ENCODE measurements at regions not wholly inside any gene's neighbourhood (a gene's known extent, or its start where the extent isn't known, plus 50 kb on each side); places are given as distances from the start of the nearest gene placed in this dataset.

GRCh38 chr5:97266076-97266475 is 83.0 kb upstream of the RIOK2 start:
- H2BK12ac ChIP-seq (ENCODE audit: low read length): no peak overlapping the region
- H2BK5ac ChIP-seq (ENCODE audit: low read depth, low read length, poor library complexity): no peak overlapping the region
- no peaks in the 10 kb centered on the region for H3K79me2 ChIP-seq (ENCODE audit: control insufficient read depth, insufficient read depth, low read length, poor library complexity)
- no peak overlapping the region for H2BK120ac ChIP-seq (ENCODE audit: insufficient read depth, low read length, poor library complexity)
- H3K79me1 ChIP-seq (ENCODE audit: low read length): no peaks in the 10 kb centered on the region
- no peak overlapping the region for H4K12ac ChIP-seq (ENCODE audit: low read depth, low read length)
- H3K9ac ChIP-seq (ENCODE audit: low read length): no peak overlapping the region
- H2AK5ac ChIP-seq (ENCODE audit: low read length): no peak overlapping the region
- no peak overlapping the region for H3K14ac ChIP-seq (ENCODE audit: low read length)
- no peaks in the 10 kb centered on the region for H3K4me1 ChIP-seq (ENCODE audit: control insufficient read depth in 1 of 2, insufficient read depth in 2 of 2, low read length in 2 of 2)
- no peak overlapping the region for H3K4me2 ChIP-seq (ENCODE audit: low read length)
- no peaks in the 10 kb centered on the region for H3K36me3 ChIP-seq (ENCODE audit: control insufficient read depth in 1 of 2, insufficient read depth in 2 of 2, low read length in 2 of 2)
- H3K27ac ChIP-seq (ENCODE audit: low read depth, low read length): no peak overlapping the region
- no peak overlapping the region for H3K18ac ChIP-seq (ENCODE audit: low read length)
- no peak for DNase-seq
- no peaks in the 10 kb centered on the region for H3K27me3 ChIP-seq (ENCODE audit: insufficient read depth, low read length)
- no peak overlapping the region for H3K23ac ChIP-seq (ENCODE audit: low read length)
- no peak overlapping the region for H4K8ac ChIP-seq (ENCODE audit: low read depth, low read length)
- no peak overlapping the region for H4K91ac ChIP-seq (ENCODE audit: low read depth, low read length)
- H3K4ac ChIP-seq (ENCODE audit: low read depth, low read length): no peak overlapping the region
- H2AFZ ChIP-seq (ENCODE audit: insufficient read depth, low read length, poor library complexity): no peak overlapping the region
- H3K9me3 ChIP-seq (ENCODE audit: insufficient read depth, low read depth, low read length): no peaks in the 10 kb centered on the region
- H3K4me3 ChIP-seq (ENCODE audit: low read depth, low read length): no peak overlapping the region

- Histone ChIP-seq H3K4me2 (ENCODE audit: low read length) (no peak overlapping the region), H2BK120ac (ENCODE audit: insufficient read depth, low read length, poor library complexity) (no peak overlapping the region), H3K27me3 (ENCODE audit: insufficient read depth, low read length) (no peaks in the 10 kb centered on the region), H3K23ac (ENCODE audit: low read length) (no peak overlapping the region), H3K4me1 (ENCODE audit: control insufficient read depth in 1 of 2, insufficient read depth in 2 of 2, low read length in 2 of 2) (no peaks in the 10 kb centered on the region), H3K9me3 (ENCODE audit: insufficient read depth, low read depth, low read length) (no peaks in the 10 kb centered on the region), H3K79me2 (ENCODE audit: control insufficient read depth, insufficient read depth, low read length, poor library complexity) (no peaks in the 10 kb centered on the region), H3K27ac (ENCODE audit: low read depth, low read length) (no peak overlapping the region), H3K9ac (ENCODE audit: low read length) (no peak overlapping the region), H4K8ac (ENCODE audit: low read depth, low read length) (no peak overlapping the region), H2AK5ac (ENCODE audit: low read length) (no peak overlapping the region), H2BK12ac (ENCODE audit: low read length) (no peak overlapping the region), H3K14ac (ENCODE audit: low read length) (no peak overlapping the region), H3K4me3 (ENCODE audit: low read depth, low read length) (no peak overlapping the region), H4K91ac (ENCODE audit: low read depth, low read length) (no peak overlapping the region), H3K79me1 (ENCODE audit: low read length) (no peaks in the 10 kb centered on the region), H3K4ac (ENCODE audit: low read depth, low read length) (no peak overlapping the region), H2AFZ (ENCODE audit: insufficient read depth, low read length, poor library complexity) (no peak overlapping the region), H3K18ac (ENCODE audit: low read length) (no peak overlapping the region), H3K36me3 (ENCODE audit: control insufficient read depth in 1 of 2, insufficient read depth in 2 of 2, low read length in 2 of 2) (no peaks in the 10 kb centered on the region), H2BK5ac (ENCODE audit: low read depth, low read length, poor library complexity) (no peak overlapping the region), H4K12ac (ENCODE audit: low read depth, low read length) (no peak overlapping the region)
- no CpG with 5 or more reads among the region's 5 CpGs for WGBS (ENCODE audit: extremely low coverage, insufficient coverage, insufficient read length)
- DNase-seq: no peak
Observed at GRCh38 chr5:97266576-97266975, 83.5 kb upstream of the RIOK2 start.

- no peaks in the 10 kb centered on the region for H3K79me1 ChIP-seq (ENCODE audit: low read length)
- H3K23ac ChIP-seq (ENCODE audit: low read length): no peak overlapping the region
- H3K4me2 ChIP-seq (ENCODE audit: low read length): no peak overlapping the region
- no peak overlapping the region for H3K4me3 ChIP-seq (ENCODE audit: low read depth, low read length)
- no peak overlapping the region for H3K9ac ChIP-seq (ENCODE audit: low read length)
- no peak overlapping the region for H2BK5ac ChIP-seq (ENCODE audit: low read depth, low read length, poor library complexity)
- no peak overlapping the region for H2BK120ac ChIP-seq (ENCODE audit: insufficient read depth, low read length, poor library complexity)
- no peak overlapping the region for H3K4ac ChIP-seq (ENCODE audit: low read depth, low read length)
- H4K8ac ChIP-seq (ENCODE audit: low read depth, low read length): no peak overlapping the region
- no peak overlapping the region for H3K14ac ChIP-seq (ENCODE audit: low read length)
- H2AFZ ChIP-seq (ENCODE audit: insufficient read depth, low read length, poor library complexity): no peak overlapping the region
- no peaks in the 10 kb centered on the region for H3K36me3 ChIP-seq (ENCODE audit: control insufficient read depth in 1 of 2, insufficient read depth in 2 of 2, low read length in 2 of 2)
- no peaks in the 10 kb centered on the region for H3K27me3 ChIP-seq (ENCODE audit: insufficient read depth, low read length)
- no peaks in the 10 kb centered on the region for H3K4me1 ChIP-seq (ENCODE audit: control insufficient read depth in 1 of 2, insufficient read depth in 2 of 2, low read length in 2 of 2)
- H3K18ac ChIP-seq (ENCODE audit: low read length): no peak overlapping the region
- WGBS (ENCODE audit: extremely low coverage, insufficient coverage, insufficient read length): no CpG with 5 or more reads among the region's 3 CpGs
- no peak for DNase-seq
- no peaks in the 10 kb centered on the region for H3K9me3 ChIP-seq (ENCODE audit: insufficient read depth, low read depth, low read length)
- no peak overlapping the region for H4K91ac ChIP-seq (ENCODE audit: low read depth, low read length)
- H2AK5ac ChIP-seq (ENCODE audit: low read length): no peak overlapping the region
- H4K12ac ChIP-seq (ENCODE audit: low read depth, low read length): no peak overlapping the region
- H3K79me2 ChIP-seq (ENCODE audit: control insufficient read depth, insufficient read depth, low read length, poor library complexity): no peaks in the 10 kb centered on the region
- no peak overlapping the region for H2BK12ac ChIP-seq (ENCODE audit: low read length)
- no peak overlapping the region for H3K27ac ChIP-seq (ENCODE audit: low read depth, low read length)
Observed at GRCh38 chr5:97267767-97268166, 84.7 kb upstream of the RIOK2 start.

GRCh38 chr5:97276474-97277120 is 93.5 kb upstream of the RIOK2 start:
- DNase-seq: no peak
- Histone ChIP-seq H3K36me3 (ENCODE audit: control insufficient read depth in 1 of 2, insufficient read depth in 2 of 2, low read length in 2 of 2) (no peaks in the 10 kb centered on the region), H4K12ac (ENCODE audit: low read depth, low read length) (no peak overlapping the region), H3K9ac (ENCODE audit: low read length) (no peak overlapping the region), H4K8ac (ENCODE audit: low read depth, low read length) (no peak overlapping the region), H3K79me2 (ENCODE audit: control insufficient read depth, insufficient read depth, low read length, poor library complexity) (no peaks in the 10 kb centered on the region), H3K4ac (ENCODE audit: low read depth, low read length) (no peak overlapping the region), H3K27ac (ENCODE audit: low read depth, low read length) (no peak overlapping the region), H2AFZ (ENCODE audit: insufficient read depth, low read length, poor library complexity) (no peak overlapping the region), H2BK5ac (ENCODE audit: low read depth, low read length, poor library complexity) (no peak overlapping the region), H3K23ac (ENCODE audit: low read length) (no peak overlapping the region), H3K18ac (ENCODE audit: low read length) (no peak overlapping the region), H4K91ac (ENCODE audit: low read depth, low read length) (no peak overlapping the region), H3K14ac (ENCODE audit: low read length) (no peak overlapping the region), H2BK12ac (ENCODE audit: low read length) (no peak overlapping the region), H3K4me3 (ENCODE audit: low read depth, low read length) (no peak overlapping the region), H3K79me1 (ENCODE audit: low read length) (no peaks in the 10 kb centered on the region), H2BK120ac (ENCODE audit: insufficient read depth, low read length, poor library complexity) (no peak overlapping the region), H2AK5ac (ENCODE audit: low read length) (no peak overlapping the region), H3K27me3 (ENCODE audit: insufficient read depth, low read length) (no peaks in the 10 kb centered on the region), H3K4me1 (ENCODE audit: control insufficient read depth in 1 of 2, insufficient read depth in 2 of 2, low read length in 2 of 2) (no peaks in the 10 kb centered on the region), H3K4me2 (ENCODE audit: low read length) (no peak overlapping the region), H3K9me3 (ENCODE audit: insufficient read depth, low read depth, low read length) (no peaks in the 10 kb centered on the region)
- WGBS (ENCODE audit: extremely low coverage, insufficient coverage, insufficient read length): no CpG with 5 or more reads among the region's 3 CpGs
